ENCODE measurements at regions not wholly inside any gene's neighbourhood (a gene's known extent, or its start where the extent isn't known, plus 50 kb on each side); places are given as distances from the start of the nearest gene placed in this dataset.

- ATAC-seq (no peak), DNase-seq (no peak)
These were observed 148.1 kb upstream of the UMPS start for GRCh38 chr3:124582196-124582595.

DNA sequence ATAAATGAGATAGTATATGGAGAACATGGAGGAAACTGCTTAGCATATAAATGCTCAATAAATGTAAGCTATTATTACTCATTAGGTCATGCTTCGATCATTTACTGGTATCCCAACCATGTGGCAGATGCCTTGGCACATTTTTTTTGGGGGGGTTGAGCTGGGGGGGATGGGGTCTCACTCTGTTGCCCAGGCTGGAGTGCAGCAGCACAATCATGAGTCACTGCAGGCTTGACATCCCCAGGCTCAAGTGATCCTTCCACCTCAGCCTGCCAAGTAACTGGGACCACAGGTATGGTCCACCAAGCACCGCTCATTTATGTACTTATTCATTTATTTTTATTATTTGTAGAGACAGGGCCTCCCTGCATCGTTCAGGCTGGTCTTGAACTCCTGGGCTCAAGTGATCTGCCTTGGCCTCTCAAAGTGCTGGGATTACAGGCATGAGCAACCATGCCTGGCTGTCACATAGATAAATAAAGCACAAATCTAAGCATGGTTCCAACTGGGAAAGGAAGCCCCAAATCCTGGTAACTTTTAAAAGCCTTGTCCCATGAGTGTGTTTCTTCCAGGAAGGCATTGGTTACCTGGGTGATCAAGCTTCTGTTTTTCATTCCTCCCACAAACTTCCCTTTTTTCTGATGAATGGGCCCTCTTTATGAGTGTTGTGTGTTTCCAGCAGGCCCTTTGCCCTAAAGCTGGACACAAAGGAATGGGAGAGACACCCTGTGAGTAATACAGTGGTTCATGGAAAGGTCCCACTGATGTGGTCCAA lies 147.4 kb upstream of the UMPS start:
- no peak for DNase-seq

GRCh38 chr3:124584245-124584551 lies 146.1 kb upstream of the UMPS start:
- no peak for DNase-seq
- ATAC-seq: no peak

More for the DNA sequence above, 147.4 kb upstream of the UMPS start:
- ATAC-seq: no peak

DNA sequence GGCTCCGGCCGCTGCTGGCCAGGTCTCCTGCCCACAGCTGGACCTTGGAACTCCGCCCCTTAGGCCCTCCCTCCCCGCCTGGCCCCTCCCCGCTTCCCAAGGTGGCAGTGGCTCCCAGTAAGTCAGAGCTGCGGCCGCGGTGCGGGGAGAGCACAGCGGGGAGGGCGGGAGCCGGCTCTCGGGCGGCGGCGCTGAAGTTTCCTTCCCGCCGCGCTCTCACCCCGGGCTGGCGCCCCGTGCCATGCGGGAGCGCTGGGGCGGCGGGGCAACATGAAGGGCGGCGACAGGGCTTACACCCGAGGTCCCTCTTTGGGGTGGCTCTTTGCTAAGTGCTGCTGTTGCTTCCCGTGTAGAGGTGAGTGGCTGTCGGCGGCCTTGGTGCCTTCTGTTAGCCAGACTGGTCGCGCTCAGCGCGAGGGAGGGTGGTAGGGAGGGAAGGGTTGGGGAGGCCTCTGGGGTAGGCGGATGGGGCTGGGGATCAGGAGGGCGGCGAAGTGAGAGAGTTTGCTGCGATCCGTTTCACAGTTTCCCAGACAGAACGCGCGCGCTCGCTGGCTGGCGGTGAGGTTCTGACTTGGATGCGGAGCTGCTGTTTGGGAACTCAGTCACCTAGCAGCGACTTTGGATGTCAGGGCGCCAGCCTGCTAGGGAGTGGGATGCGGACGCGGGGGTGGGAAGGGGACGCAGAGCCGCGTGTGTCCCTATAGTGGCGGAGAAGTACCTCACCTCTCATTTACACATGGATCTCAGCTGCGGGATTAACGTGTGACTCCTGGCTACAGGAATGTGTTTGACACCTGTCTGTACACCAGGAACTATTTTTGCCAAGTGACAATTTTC lies 145.5 kb upstream of the UMPS start:
- DNase-seq (peak; percentile 33), ATAC-seq (peak; percentile 45)

GRCh38 chr3:124586126-124587052 lies 143.9 kb upstream of the UMPS start:
- ATAC-seq: no peak

DNA sequence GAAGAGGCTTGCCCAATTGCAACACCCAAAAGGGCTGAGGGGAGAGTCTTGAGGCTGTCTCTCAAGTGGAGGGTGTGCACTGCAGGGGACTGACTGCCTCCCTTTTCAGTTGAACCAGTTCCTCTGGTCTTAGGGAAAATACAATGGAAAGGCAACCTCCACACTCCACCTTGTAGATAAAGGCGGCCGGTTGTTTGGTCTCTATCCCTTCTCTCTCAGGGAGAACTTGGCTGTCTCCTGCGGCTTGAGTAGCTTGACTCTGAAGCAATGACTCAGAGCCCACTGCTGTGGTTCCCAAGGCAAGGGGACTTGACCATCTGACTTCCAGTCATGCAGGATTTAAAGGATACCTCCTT lies 143.2 kb upstream of the UMPS start:
- ATAC-seq (no peak), DNase-seq (no peak)

More at GRCh38 chr3:124586126-124587052, 143.9 kb upstream of the UMPS start:
- no peak for DNase-seq

DNA sequence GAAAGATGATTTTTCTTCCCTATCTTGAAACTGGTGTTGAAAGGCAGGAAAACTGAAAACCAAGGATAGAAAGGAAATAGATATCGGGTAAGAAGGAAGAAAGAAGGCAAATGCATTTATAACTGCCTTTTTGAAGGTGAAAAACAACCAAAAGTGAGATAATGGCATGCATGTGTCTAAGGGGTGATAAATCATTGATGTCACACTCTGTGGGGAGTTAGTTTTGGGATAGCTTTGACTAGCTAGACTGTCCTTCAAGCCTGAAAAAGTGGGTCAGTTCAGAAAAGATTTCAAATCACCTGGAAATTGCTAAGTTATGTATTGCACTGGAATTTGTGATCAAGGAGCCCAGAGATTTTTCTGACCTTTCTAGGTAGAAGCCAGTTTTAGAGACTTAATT lies 142.2 kb upstream of the UMPS start:
- DNase-seq: no peak

DNA sequence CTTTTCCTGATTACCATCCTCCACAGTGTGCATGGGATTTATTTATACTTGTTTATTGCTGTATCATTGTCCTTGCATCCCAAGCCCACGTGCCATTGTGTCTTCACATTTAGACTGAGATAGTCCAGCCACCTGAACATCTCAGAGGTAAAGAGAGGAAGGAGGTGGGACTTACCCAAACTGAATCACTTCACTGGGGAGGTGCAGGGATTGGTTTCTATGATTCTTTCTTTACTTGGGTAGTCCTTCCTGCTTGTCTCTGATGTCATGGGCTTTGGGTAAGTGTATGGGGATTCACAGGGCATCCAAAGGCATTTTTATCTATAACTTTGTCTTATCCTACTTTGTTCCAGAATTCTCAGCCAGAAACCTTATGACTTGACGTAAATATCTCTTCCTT lies 141.5 kb upstream of the UMPS start:
- DNase-seq (no peak), ATAC-seq (no peak)

More for the DNA sequence above, 142.2 kb upstream of the UMPS start:
- ATAC-seq: no peak

DNA sequence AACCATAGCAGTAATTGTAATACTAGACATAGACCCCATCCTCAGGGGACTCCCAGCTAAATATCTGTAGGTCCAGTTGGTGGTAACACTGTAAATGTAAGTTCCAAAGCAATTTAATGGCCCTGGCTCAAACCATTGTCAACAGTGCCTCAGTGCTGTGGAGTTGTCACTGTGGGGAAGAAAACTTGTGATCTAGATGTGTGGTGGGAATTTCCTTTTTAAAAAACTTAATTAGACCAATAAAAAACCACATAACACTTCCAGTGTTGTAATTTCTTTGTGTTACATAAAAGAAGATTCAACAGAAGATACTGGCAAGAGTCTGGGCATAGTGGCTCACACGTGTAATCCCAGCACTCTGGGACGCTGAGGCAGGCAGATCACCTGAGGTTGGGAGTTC lies 138.6 kb upstream of the UMPS start:
- DNase-seq: no peak

DNA sequence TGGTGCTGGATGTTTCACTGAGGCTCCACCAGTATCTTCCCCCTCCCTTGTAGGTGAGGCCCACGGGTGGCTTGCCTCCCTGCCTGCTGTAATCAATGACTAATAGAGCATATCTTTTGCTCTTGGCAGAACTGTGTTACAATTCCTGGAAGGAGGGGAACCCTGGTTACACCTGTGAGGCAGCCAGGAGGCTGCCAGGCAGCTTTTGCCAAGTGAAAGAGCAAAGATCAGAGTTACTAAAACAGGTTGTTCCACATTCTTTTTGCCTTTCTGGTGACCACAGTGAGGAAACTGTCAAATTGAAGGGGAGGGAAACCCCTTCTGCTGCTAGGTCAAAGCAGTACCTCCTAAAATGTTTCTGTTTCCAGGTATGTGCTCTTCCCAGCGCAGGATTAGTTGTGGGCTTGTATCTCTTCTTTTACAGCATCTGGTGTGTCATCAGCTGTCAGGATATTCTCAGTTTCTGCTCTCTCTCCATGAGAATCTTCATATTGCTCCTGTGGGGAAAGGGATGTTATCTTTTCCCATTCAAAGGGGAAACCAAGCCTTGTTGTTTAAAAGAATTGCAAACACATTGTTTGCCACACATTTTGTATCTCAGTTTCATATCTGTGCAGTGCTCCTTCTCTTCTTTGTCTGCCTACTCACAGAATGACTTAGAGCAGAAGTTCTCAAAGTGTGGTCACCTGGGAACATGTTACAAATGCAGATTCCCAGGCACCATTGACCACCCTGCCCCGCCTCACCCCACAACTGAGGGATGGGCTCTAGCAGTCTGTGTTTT lies 137.4 kb upstream of the UMPS start:
- peak; percentile 74 for ATAC-seq
- peak; percentile 12 for DNase-seq

More for the DNA sequence above, 138.6 kb upstream of the UMPS start:
- ATAC-seq: no peak

DNA sequence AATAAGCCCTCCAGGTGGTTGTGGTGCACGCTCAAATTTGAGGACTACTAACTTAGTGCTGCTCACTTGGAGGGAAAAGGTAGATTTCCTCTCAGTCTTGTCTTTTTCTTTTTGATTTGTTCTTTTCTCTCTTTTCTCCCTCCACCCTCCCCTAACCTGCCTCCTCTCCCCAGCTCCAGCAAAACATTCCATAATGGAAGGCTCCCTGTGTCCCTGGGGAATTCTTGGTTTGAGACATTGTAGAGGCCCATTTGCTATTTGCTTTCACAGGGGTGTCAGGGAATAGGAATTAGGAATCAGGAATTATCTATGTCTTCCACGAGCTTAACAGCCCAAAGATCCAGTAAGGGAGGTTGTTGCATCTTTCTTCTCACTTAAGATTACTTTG lies 136.8 kb upstream of the UMPS start:
- ATAC-seq (no peak), DNase-seq (no peak)

DNA sequence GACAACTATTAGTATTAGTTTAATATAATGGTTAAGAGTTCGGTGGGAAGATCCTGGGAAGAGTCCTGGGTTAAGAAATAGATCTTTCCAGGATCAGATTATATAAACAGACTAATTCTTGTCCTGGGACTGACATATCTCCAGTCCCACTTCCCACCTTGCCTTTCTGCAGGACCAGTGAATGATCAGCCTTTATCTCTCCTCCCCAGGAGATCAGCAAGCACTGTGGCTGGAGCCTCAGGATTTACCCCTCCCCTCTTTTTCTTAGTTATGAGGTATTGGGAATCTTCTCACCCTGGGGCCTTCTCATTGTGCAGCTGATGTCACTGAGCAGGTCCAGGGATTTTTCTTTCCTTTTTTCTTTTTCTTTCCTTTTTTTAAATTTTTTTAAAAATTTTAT lies 135.7 kb upstream of the UMPS start:
- ATAC-seq: no peak

DNA sequence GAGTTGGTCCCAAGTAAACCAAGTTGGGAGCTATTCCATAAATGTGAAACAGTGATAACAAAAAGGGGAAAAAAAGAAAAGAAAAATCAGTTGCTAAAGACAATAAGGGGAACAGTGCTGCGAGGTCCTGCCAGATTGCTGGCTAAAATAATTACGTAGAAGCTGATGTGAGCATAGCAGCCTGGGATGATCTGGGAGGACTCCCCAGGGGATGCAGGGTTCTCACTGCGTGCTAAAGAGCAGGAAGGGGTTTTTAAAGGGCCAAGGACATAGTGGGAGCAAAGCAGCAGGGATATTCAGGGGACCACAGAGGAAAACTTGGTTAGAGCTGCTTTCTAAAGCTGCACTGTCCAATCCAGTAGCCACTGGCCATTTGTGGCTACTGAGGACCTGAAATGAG lies 133.0 kb upstream of the UMPS start:
- ATAC-seq (no peak), DNase-seq (no peak)

More for the DNA sequence above, 135.7 kb upstream of the UMPS start:
- no peak for DNase-seq

- DNase-seq (no peak), ATAC-seq (no peak)
These were observed 132.3 kb upstream of the UMPS start for GRCh38 chr3:124597979-124598378.

- ATAC-seq (no peak), DNase-seq (no peak)
These were observed 131.0 kb upstream of the UMPS start for GRCh38 chr3:124599147-124599765.

DNA sequence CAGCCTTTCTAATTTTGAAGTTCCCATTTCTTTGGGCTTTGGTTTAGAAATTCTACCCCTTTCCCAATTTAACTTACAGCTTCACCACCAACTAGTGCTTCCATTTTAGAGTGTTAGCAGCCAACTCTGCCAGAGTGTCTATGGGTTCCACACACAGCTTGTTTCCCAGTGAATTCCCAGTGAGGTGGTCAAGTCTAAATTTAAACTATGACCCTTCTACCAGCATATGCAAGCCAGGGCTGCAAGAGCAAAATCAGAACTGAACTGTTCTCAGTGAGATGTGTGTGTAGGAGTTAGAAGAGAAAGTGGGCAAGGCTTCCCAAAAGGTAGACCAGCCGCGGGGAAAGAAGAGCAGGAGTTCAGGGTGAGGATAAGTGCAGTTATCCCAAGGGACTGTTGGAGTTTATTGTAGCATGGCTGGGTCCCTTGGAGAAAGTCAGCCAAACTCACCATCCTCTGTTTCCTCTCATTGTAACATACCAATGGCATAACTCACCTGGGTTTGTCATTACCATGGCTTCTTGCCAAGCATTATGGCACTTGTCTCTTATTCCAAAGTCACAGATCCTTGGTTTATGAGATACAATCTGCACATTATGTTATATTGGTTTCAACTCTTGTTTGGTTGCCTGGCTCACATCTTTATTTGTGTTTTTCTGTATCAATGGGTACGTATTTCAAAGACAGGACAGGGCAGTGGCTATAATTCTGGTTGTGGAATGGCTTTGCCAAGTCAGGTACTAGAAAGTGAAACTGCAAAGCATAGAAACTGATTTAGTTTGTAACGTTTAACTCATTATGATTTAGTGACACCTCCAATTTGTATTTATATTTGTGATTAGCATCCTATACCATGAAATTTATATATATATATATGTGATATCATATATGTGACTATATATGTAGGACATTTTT lies 130.2 kb upstream of the UMPS start:
- DNase-seq (no peak), ATAC-seq (no peak)

- no peak for ATAC-seq
- no peak for DNase-seq
These were observed 129.5 kb upstream of the UMPS start for GRCh38 chr3:124600765-124601164.

- ATAC-seq (no peak), DNase-seq (no peak)
These were observed 129.1 kb upstream of the UMPS start for GRCh38 chr3:124601190-124601589.

GRCh38 chr3:124602980-124603627 lies 127.1 kb upstream of the UMPS start:
- ATAC-seq (no peak), DNase-seq (no peak)

All from stimulated activated naive CD8-positive, alpha-beta T cell treated with anti-CD3 and anti-CD28 coated beads, Interleukin-15, Interleukin-2, amounts not matched to agents 100 U/mL and 50 U/mL, for 24 hours (primary cell).